GM23248 (cell line): ENCODE measurements at regions not wholly inside any gene's neighbourhood (a gene's known extent, or its start where the extent isn't known, plus 50 kb on each side); places are given as distances from the start of the nearest gene placed in this dataset.

Experiments used
- DNase-seq: peaks from one replicate; pipeline ENCODE4 v3.0.0-alpha.2; 2015
- H2AFZ ChIP-seq: fragments of 200-600 bp; sonication (generic); 2 replicates; pipeline ENCODE4 v1.6.1; 2016; ENCODE audit warnings: antibody characterized with exemption
- H3F3A ChIP-seq: fragments of 200-600 bp; sonication (generic); 2 replicates; pipeline ENCODE4 v1.6.1; 2016; ENCODE audit warnings: mild to moderate bottlenecking, antibody characterized with exemption, mixed run types; ENCODE audit not compliant: insufficient read depth
- H3K27ac ChIP-seq: fragments of 200-600 bp; sonication (generic); 2 replicates; pipeline ENCODE4 v1.5.1; 2016; ENCODE audit warnings: mild to moderate bottlenecking
- H3K27me3 ChIP-seq: fragments of 200-600 bp; sonication (generic); replicated peaks from 2 replicates; pipeline ENCODE4 v1.6.1; 2016; ENCODE audit warnings: mild to moderate bottlenecking; ENCODE audit not compliant: insufficient read depth
- H3K36me3 ChIP-seq: fragments of 200-600 bp; sonication (generic); 2 replicates; pipeline ENCODE4 v1.6.1; 2016; ENCODE audit warnings: low read depth, mild to moderate bottlenecking
- H3K4me1 ChIP-seq: fragments of 200-600 bp; sonication (generic); 2 replicates; pipeline ENCODE4 v1.6.1; 2016; ENCODE audit warnings: mild to moderate bottlenecking; ENCODE audit not compliant: insufficient read depth
- H3K4me2 ChIP-seq: fragments of 200-600 bp; sonication (generic); one replicate; pipeline ENCODE4 v1.6.1; 2016; ENCODE audit warnings: mild to moderate bottlenecking; ENCODE audit not compliant: unreplicated experiment
- H3K4me3 ChIP-seq: fragments of 200-600 bp; sonication (generic); 2 replicates; pipeline ENCODE4 v1.5.1; 2016; ENCODE audit warnings: mild to moderate bottlenecking
- H3K79me2 ChIP-seq: fragments of 200-600 bp; sonication (generic); 2 replicates; pipeline ENCODE4 v1.6.1; 2016; ENCODE audit warnings: mild to moderate bottlenecking; ENCODE audit not compliant: insufficient read depth
- H3K9ac ChIP-seq: fragments of 200-600 bp; sonication (generic); 2 replicates; pipeline ENCODE4 v1.6.1; 2016; ENCODE audit warnings: mild to moderate bottlenecking
- H3K9me2 ChIP-seq: fragments of 200-600 bp; sonication (generic); 2 replicates; pipeline ENCODE4 v1.6.1; 2016; ENCODE audit warnings: mixed run types, mild to moderate bottlenecking, moderate library complexity; ENCODE audit not compliant: insufficient read depth
- H3K9me3 ChIP-seq: fragments of 200-600 bp; sonication (generic); one replicate; pipeline ENCODE4 v1.6.1; 2017; ENCODE audit warnings: low read depth
- H4K20me1 ChIP-seq: fragments of 200-600 bp; sonication (generic); 2 replicates; pipeline ENCODE4 v1.6.0; 2016; ENCODE audit not compliant: insufficient read depth
- EZH2 ChIP-seq: fragments of 200-600 bp; sonication (generic); IDR thresholded peaks from 2 replicates; pipeline ENCODE4 v1.6.1; 2018; ENCODE audit warnings: antibody characterized with exemption, mild to moderate bottlenecking; ENCODE audit not compliant: insufficient read depth, poor library complexity, severe bottlenecking
- EZH2phosphoT487 ChIP-seq: fragments of 200-600 bp; sonication (generic); IDR thresholded peaks from 2 replicates; pipeline ENCODE4 v1.6.1; 2018; ENCODE audit warnings: antibody characterized with exemption, moderate library complexity, mild to moderate bottlenecking, low read depth; ENCODE audit not compliant: insufficient read depth
- WGBS, 2 experiments: methylation state at CpG; one replicate each; pipeline ENCODE4 v1.1.6; 2015 to 2017; ENCODE audit warnings: low lambda C conversion rate in 2 of 2, low coverage in 1 of 2; ENCODE audit errors: missing lambda C conversion rate in 2 of 2; 5-methylcytosine and 5-hydroxymethylcytosine counted together
- in situ Hi-C: fragments of 300-500 bp; cut with MboI; formaldehyde crosslinking; loops from 2 replicates; pipeline ENCODE4 v1.15.0; 2020

GRCh38 chr3:106345353-106346027 lies 476.7 kb upstream of the CBLB start:
- peaks cover 19% of the 10 kb centered on the region for H3F3A ChIP-seq
- peak overlapping the region; percentile 62 for H3K4me2 ChIP-seq
- WGBS, 2 experiments, result 2 to 4% methylated on average over 5 of the region's 5 CpGs
- TF ChIP-seq EZH2 (no peak), EZH2phosphoT487 (peak; percentile 89; the same call in 1 of the 2 replicates)
- peak overlapping the region; percentile 14 for H3K4me3 ChIP-seq
- no peaks in the 10 kb centered on the region for H3K9me2 ChIP-seq
- DNase-seq, result peak; percentile 94
- no peaks in the 10 kb centered on the region for H3K36me3 ChIP-seq
- H4K20me1 ChIP-seq, result no peaks in the 10 kb centered on the region
- no peaks in the 10 kb centered on the region for H3K9me3 ChIP-seq
- peak overlapping the region; percentile 4 for H2AFZ ChIP-seq
- H3K9ac ChIP-seq, result peak overlapping the region; percentile 33; the same call in 1 of the 2 replicates
- in situ Hi-C loops, result no loop called here
- no peaks in the 10 kb centered on the region for H3K27me3 ChIP-seq
- H3K27ac ChIP-seq, result peak overlapping the region; percentile 74
- peaks cover 36% of the 10 kb centered on the region for H3K4me1 ChIP-seq
- no peaks in the 10 kb centered on the region for H3K79me2 ChIP-seq

GRCh38 chr3:106347350-106347749 lies 478.5 kb upstream of the CBLB start:
- no peaks in the 10 kb centered on the region for H3K9me2 ChIP-seq
- no peak overlapping the region for H3K9ac ChIP-seq
- H2AFZ ChIP-seq, result 0 out of 2 replicates have a peak overlapping the region, but pooled peaks have one; percentile 20
- no peaks in the 10 kb centered on the region for H3K9me3 ChIP-seq
- peaks cover 19% of the 10 kb centered on the region for H3F3A ChIP-seq
- DNase-seq, result no peak
- no peaks in the 10 kb centered on the region for H4K20me1 ChIP-seq
- H3K4me3 ChIP-seq, result no peak overlapping the region
- H3K27me3 ChIP-seq, result no peaks in the 10 kb centered on the region
- H3K4me1 ChIP-seq, result peaks cover 20% of the 10 kb centered on the region
- in situ Hi-C loops, result no loop called here
- no peak overlapping the region for H3K27ac ChIP-seq
- no peak for TF ChIP-seq EZH2
- no peak for TF ChIP-seq EZH2phosphoT487
- no peaks in the 10 kb centered on the region for H3K79me2 ChIP-seq
- H3K4me2 ChIP-seq, result no peak overlapping the region
- H3K36me3 ChIP-seq, result no peaks in the 10 kb centered on the region

- no peak for DNase-seq
- H3K27ac ChIP-seq, result no peak overlapping the region
- no peaks in the 10 kb centered on the region for H3K36me3 ChIP-seq
- in situ Hi-C loops, result no loop called here
- no peak overlapping the region for H3K9ac ChIP-seq
- no peaks in the 10 kb centered on the region for H3K9me2 ChIP-seq
- TF ChIP-seq EZH2phosphoT487, result no peak
- TF ChIP-seq EZH2, result no peak
- H3K27me3 ChIP-seq, result no peaks in the 10 kb centered on the region
- H4K20me1 ChIP-seq, result no peaks in the 10 kb centered on the region
- H3K4me2 ChIP-seq, result no peak overlapping the region
- WGBS, 2 experiments, result 81 to 83% methylated on average over 3 of the region's 3 CpGs
- peaks cover 20% of the 10 kb centered on the region for H3K4me1 ChIP-seq
- H3F3A ChIP-seq, result peaks cover 19% of the 10 kb centered on the region
- H3K79me2 ChIP-seq, result no peaks in the 10 kb centered on the region
- no peaks in the 10 kb centered on the region for H3K9me3 ChIP-seq
- no peak overlapping the region for H3K4me3 ChIP-seq
- H2AFZ ChIP-seq, result no peak overlapping the region
These were observed 479.4 kb upstream of the CBLB start for GRCh38 chr3:106348139-106348690.

- no peak for TF ChIP-seq EZH2phosphoT487
- no peak for TF ChIP-seq EZH2
- no peaks in the 10 kb centered on the region for H3K36me3 ChIP-seq
These were observed 480.5 kb upstream of the CBLB start for GRCh38 chr3:106349191-106349881.

More at GRCh38 chr3:106349191-106349881, 480.5 kb upstream of the CBLB start:
- H3K27ac ChIP-seq, result no peak overlapping the region
- no peak overlapping the region for H3K4me2 ChIP-seq
- H2AFZ ChIP-seq, result 0 out of 2 replicates have a peak overlapping the region, but pooled peaks have one; percentile 2
- peaks cover 19% of the 10 kb centered on the region for H3F3A ChIP-seq
- 91 to 93% methylated on average over 2 of the region's 2 CpGs for WGBS, 2 experiments
- peaks cover 19% of the 10 kb centered on the region for H3K4me1 ChIP-seq
- no peak overlapping the region for H3K9ac ChIP-seq
- H3K9me2 ChIP-seq, result no peaks in the 10 kb centered on the region
- H4K20me1 ChIP-seq, result no peaks in the 10 kb centered on the region
- no peaks in the 10 kb centered on the region for H3K9me3 ChIP-seq
- no peaks in the 10 kb centered on the region for H3K79me2 ChIP-seq
- no peak overlapping the region for H3K4me3 ChIP-seq
- in situ Hi-C loops, result no loop called here
- H3K27me3 ChIP-seq, result no peaks in the 10 kb centered on the region
- no peak for DNase-seq
